NB4 (cell line): ENCODE measurements at regions not wholly inside any gene's neighbourhood (a gene's known extent, or its start where the extent isn't known, plus 50 kb on each side); places are given as distances from the start of the nearest gene placed in this dataset.

Experiments
- MYC ChIP-seq: IDR thresholded peaks from 2 replicates; pipeline ENCODE4 v1.6.1; 2011; ENCODE audit warnings: low read depth, low read length
- POLR2A ChIP-seq: IDR thresholded peaks from 2 replicates; pipeline ENCODE4 v1.6.1; 2011; ENCODE audit warnings: mild to moderate bottlenecking; ENCODE audit not compliant: insufficient read length; ENCODE audit errors: extremely low read depth
- TF ChIP-seq, protein P1 (sequence below): IDR thresholded peaks from 2 replicates; pipeline ENCODE4 v1.6.1; 2011; ENCODE audit warnings: low read depth, low read length
- TF ChIP-seq, protein P2 (sequence below): IDR thresholded peaks from one replicate; pipeline ENCODE4 v1.5.1; 2012; ENCODE audit warnings: low read depth, low read length

DNA sequence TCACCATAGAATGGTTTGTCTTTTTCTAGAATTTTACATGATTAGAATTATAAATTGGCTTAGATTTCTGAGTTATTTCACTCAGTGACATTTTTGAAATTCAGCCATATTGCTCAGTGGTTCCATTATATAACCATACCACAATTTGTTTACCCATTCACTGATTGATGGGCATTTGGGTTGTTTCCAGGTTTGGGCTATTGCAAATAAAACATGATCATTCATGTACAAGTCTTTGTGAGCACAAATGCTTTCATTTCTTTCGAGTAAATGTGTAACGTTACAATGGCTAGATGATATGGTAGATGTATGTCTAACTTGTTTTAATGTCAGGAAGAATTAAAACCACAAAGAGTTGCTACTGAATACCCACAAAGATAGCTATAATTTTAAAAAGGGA is 279.9 kb upstream of the TARS1 start:
- TF ChIP-seq, protein P1, sequence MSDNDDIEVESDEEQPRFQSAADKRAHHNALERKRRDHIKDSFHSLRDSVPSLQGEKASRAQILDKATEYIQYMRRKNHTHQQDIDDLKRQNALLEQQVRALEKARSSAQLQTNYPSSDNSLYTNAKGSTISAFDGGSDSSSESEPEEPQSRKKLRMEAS, result no peak
- no peak for TF ChIP-seq MYC
- no peak for TF ChIP-seq POLR2A
- TF ChIP-seq, protein P2, sequence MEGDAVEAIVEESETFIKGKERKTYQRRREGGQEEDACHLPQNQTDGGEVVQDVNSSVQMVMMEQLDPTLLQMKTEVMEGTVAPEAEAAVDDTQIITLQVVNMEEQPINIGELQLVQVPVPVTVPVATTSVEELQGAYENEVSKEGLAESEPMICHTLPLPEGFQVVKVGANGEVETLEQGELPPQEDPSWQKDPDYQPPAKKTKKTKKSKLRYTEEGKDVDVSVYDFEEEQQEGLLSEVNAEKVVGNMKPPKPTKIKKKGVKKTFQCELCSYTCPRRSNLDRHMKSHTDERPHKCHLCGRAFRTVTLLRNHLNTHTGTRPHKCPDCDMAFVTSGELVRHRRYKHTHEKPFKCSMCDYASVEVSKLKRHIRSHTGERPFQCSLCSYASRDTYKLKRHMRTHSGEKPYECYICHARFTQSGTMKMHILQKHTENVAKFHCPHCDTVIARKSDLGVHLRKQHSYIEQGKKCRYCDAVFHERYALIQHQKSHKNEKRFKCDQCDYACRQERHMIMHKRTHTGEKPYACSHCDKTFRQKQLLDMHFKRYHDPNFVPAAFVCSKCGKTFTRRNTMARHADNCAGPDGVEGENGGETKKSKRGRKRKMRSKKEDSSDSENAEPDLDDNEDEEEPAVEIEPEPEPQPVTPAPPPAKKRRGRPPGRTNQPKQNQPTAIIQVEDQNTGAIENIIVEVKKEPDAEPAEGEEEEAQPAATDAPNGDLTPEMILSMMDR, result no peak
